GM19463 (cell line): ENCODE measurements at regions not wholly inside any gene's neighbourhood (a gene's known extent, or its start where the extent isn't known, plus 50 kb on each side); places are given as distances from the start of the nearest gene placed in this dataset.
A peak's percentile ranks its signal among the peaks of the same experiment; 100 is the strongest.

Experiments
- ATAC-seq: cut with Tn5 transposase; IDR thresholded peaks from one replicate; pipeline ENCODE4 v1.9.1; 2021; ENCODE audit warnings: mild to moderate bottlenecking, moderate library complexity; ENCODE audit not compliant: unreplicated experiment

DNA sequence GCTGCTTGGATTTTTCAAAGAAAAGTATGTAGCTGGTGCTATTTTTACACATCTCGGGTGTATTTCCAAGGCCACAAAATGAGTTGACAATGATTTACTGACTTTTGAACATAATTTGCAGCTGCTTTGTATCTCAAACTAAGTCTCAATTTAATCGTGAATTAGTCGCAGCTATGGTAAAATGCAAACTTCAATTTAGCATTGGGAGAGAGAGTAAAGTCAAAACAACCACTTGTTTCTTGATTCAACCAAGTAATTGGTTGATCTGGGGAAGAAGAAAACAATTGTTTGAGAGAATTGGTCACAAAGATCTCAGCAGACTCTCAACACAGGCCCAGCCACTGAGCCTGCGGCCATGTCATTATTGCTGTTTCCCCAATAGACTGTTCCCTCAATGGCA, 75.0 kb upstream of the DYRK2 start:
- no peak for ATAC-seq

DNA sequence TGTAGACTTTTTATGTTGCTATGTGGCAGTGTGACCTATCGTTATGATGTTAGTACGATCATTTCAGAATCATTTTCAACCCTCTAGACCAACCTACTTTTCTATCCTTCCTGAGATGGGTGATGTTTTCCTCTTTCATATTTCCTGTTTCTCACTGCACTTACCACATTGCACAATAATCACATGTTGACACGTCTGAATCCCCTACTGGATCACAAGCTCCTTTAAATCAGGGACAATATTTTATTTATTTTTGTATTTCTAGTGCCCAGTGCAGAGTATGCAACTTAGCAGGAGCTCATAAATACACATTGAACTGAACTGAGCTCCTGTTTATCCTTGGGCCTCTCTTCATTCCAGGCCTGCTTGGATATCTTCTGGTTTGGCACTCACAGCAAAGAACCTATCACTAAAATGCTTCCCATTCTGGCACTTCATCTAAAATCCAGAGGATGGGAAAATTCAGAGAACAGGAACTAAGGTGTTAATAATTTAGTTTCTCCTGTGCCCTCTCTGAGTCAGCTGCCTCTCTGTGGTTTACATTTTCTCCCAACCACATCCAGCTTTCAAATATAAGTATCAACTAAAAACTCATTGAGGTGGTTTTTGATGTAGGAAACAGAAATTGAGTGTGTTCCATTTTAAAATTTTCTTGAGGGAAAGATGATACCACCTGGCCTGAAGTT, 69.4 kb upstream of the DYRK2 start:
- ATAC-seq: no peak

DNA sequence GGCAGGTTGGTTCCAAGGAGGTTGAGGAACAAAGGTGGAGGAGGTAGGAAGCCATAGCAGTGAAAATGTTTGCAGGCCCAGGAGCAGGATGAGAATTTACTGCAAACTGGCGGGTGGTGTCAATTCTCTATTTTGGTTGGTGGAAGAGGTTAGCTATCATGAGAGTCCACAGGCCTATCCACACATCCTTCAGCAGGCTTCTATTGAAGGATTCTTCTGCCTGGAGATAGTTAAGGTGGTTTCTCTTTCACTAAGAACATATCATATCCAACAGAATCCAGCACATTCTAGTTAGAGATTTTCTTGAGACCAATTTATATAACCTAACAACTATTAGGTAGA, 68.9 kb upstream of the DYRK2 start:
- ATAC-seq: no peak

DNA sequence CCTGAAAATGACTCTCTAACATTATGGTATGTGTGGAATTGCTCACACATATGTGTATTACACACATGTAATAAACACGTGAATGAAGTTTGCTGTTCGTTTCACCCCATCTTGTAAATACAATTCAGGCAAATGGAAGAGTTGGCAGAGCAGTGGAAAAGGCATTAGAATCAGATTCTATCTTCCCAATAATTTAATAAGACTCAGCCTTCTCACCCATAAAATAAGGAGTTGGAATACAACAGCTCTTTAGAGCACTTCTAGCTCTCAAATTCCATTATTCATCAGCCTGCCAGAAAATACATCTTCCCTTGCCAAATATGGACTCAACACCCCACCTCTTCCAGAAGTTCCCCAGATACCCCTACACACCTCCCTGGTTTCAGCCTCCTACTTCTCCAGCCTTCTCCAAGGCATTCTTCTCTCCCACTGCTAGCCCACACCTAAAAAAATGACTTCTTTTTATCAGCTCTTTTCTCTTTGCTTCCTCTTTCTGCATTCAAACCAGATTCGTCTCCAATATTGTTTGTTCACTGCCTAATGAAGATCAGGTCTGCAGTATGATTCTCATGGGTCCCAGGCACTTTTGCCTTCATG, 66.2 kb upstream of the DYRK2 start:
- no peak for ATAC-seq

DNA sequence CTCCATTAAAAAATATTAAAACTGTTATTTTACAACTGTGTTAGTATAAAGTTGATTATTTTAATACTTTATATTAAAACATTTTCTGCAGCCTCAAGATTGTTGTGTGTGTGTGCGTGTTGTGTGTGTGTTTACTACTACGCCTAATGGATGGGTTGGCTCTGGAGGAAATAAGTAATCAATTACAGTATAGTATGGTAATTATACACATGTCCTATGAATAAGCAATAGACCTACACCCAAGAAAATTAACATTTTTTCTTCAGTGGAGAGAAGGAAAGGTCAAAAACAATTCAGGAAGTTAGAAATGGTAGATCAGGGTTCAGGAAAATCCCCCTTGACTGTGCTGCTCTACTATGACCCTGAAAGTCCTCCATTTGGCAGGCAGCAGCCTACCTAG, 65.7 kb upstream of the DYRK2 start:
- no peak for ATAC-seq

DNA sequence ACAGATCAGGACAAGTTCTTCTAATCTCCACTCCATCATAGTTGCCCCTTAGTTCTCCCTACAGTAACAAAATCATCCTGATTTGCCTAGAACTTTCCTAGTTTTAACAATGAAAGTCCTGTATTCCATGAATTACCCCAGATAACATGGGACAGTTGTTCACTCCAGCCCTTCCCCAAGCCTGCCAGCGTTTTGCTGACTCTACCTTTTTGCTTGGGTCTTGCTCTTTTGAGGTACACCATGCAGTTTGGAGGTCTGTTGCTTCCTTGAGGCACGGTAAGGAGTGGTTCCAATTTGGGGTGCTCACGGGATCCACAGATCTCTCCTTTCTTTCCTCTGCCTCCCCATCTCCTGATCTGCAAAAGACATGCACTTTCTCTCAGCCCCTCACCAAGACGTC, 61.6 kb upstream of the DYRK2 start:
- no peak for ATAC-seq

DNA sequence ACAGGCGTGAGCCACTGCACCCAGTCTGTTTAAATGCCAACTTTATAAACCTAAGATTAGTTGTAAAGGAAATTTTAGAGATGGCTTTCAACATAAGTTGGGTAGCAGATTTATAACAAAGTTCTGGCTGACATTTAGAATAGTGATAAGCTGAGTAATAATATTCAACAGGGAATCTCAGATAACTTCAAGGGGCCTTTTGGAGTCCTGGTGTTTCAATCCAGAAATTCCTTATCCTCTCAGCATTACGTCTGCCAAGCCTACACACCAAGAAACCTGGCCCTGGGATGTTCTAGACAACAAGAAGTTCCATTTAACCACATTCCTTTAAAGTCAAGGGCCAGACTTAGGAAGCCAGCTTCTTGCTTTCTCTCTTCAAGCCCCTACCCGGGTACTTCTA, 59.5 kb upstream of the DYRK2 start:
- ATAC-seq: no peak

DNA sequence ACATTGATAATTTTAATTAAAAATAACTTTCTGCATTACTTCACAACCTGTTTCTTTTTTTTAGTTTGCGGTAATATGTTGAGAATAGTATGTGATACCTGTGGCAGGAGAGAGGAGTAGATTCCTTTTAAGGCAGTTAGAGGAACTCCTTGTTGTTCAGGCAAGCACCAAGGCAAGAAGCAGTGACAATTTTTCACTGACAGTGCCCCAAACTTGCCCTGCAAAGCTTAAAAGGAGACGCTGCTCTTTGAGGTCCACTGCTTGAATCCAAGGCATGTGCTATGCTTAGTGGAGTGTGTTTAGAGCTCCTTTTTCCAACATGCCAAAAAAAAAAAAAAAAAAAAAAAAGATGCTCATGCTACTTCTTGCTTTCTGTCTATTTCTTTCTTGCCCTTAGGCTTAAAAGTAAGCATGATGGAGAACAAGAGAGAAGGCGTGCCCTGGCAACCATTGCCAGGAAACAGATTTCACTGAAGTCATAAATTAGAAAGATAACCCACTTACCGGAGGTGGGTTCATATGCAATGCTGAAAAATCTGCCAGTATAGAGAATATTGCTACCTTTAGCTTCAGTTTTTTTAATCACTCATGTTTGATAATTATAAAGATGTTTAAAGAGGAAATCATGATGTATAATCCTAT, 58.3 kb upstream of the DYRK2 start:
- no peak for ATAC-seq

DNA sequence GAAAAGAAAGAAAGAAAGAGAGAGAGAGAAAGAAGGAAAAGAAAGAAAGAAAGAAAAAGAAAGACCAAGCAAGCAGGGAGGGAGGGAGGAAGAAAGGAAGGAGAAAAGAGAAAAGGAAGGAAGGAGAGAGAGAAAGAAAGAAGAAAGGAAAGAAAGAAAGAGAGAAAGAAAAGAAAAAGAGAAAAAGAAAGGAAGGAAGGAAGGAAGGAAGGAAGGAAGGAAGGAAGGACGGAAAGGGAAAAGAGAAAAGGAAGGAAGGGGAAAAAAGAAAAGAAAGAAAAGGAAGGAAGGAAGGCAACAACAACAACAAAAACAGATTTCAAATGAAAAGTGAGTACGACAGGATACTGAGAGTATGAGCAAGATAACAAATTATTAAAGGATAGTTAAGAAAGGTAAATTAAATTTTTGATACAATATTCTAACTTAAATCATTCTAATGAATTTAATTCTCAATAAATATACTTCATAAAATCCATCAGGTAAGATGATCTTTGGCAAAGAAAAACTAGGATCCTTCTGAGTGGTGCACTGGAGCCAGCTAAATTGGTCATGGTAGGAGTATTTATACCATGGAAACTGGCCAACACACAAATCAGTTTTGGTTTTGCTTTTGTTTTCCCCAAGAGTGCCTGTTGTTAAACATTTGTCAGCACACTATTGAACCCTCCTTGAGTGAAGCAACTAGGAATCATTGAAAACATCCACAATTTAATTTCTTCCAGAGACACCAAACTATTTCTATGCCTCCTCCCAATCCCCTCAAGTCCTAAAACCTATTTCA, 56.1 kb upstream of the DYRK2 start:
- peak; percentile 97 for ATAC-seq

DNA sequence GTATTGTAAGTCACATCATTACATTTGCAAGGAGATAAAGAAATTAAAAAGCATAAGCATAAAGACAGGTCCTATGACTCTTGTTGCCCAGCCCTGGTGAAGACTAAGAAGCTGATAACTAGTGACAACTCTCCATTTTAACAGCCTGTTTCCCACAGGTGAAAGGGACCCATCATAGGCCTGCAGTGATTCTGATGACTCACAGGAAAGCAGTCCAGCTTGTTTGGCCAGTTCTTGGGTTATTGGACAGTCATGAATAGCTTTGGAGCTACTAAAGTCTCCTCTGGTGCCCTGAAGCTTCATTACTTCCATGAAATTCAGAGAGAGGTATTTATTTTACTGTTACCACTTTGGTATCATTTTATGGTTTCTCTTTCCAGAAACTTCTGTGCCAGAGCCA, 55.5 kb upstream of the DYRK2 start:
- peak; percentile 14 for ATAC-seq

DNA sequence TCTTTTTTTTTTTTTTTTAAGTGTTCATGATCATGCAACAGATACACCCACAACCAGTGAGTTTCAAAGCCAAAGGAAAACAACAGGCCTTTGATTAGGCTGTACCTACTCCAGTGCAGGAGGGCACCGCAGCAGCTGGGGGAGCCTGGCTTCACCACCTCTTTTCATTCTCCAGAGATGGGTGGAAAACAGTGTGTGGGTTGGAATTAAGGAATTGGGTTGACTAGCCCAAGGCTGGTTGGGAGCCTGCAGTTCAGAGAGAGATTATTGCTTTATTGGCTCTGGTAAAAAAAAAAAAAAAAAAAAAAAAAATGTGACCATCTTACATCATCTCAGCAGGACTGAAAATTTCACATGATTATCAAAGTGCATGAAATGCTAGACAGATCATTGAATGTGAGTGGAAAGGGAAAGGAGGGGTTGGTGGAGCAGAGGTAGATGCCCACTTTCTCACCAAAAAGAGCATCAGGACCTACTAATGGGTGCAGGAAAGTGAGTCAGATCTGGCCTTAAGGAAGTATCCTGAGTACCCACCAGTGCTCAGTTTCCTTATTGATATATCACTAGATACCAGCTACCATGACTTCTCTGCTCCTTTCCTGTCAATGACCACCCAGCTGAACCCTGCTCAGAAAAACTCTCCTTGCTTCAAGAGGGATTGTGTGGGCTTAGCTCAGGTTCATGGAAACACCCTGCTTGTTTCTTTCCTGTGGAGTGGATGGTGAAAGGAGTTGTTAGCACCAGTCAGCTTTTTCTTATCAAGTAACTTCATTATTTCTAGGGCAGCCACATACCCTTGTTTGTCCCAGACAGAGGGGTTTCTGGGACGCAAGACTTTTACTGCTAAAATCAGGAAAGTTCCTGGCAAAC, 54.8 kb upstream of the DYRK2 start:
- ATAC-seq: no peak

DNA sequence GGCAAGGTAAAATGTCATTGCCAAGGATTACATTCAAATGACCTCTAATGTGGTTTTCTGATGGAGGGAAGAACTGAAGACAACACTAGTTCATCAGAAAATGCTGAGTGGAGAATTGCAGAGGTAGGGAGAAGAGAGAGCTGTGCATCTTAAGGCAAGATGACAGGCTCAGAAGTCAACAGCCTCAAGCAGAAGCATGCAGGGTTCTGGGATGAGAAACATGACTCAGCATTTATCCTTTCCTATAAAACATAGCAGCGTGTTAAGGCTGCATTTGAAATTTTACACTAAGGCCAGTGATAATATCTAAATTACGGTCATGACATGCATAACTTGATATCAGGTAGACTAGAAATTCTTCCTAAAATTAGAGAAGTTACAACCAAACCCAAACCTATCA, 53.7 kb upstream of the DYRK2 start:
- ATAC-seq: no peak

DNA sequence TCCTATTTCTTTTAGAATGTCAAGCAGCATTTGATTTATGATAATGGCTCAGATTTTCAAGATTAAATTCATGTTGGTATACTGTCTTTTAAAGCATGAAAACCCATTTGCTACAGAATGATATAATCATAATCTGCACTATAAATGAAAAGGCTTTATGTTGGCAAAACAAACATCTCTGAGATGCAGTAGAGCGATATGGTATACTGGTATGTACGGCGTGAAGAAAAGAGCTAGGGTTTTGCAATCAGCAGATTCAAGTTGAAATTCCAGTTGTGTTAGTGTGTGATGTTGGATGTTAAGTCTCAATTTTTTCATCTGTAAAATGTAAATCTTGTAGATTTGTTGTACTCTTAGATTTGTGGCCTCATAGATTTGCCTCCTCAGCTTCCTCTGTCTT, 53.2 kb upstream of the DYRK2 start:
- no peak for ATAC-seq

DNA sequence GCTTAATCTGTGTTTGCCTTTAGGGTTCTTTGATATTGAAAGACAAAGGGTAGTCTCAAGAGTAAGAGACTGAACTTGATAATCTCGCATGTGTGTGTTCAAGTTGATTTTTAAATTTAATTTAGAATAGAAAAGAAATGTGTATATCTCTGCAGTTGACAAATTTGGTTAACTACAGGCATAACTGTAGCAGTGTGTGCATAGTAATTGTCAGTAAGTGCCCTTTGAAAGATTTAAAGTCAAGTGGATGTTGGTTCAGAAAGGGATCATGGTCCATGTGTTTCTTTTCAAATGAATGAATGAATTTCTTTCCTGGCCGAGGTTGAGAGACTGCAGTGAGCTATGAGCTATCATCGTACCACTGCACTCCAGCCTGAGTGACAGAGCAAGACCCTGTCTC, 49.9 kb upstream of the DYRK2 start:
- no peak for ATAC-seq
